ENCODE measurements at regions not wholly inside any gene's neighbourhood (a gene's known extent, or its start where the extent isn't known, plus 50 kb on each side); places are given as distances from the start of the nearest gene placed in this dataset.

- Histone ChIP-seq H3K27ac (no peak overlapping the region), H3K4me1 (no peaks in the 10 kb centered on the region), H3K9me3 (no peaks in the 10 kb centered on the region), H3K27me3 (ENCODE audit: insufficient read depth in 3 of 3, low read length in 2 of 3) (no peaks in the 10 kb centered on the region), H3K36me3 (ENCODE audit: insufficient read depth in 1 of 2, low read depth in 1 of 2) (no peaks in the 10 kb centered on the region), H3K4me3 (no peak overlapping the region)
- TF ChIP-seq CTCF (IDR thresholded peaks at IDR 0.05): no peak
- DNase-seq: no peak
- 22 to 42% (median 24%) methylated on average over 1 of the region's 1 CpG for WGBS, 3 donors
- intact Hi-C loops (cut with DNase I): no loop called here
- ATAC-seq: no peak
These were observed 716.0 kb upstream of the PCDH20 start for GRCh38 chr13:62131604-62132003.

- ATAC-seq (no peak), DNase-seq (no peak)
- H3K27ac ChIP-seq: no peak overlapping the region
These were observed 714.7 kb upstream of the PCDH20 start for GRCh38 chr13:62130062-62130970.

GRCh38 chr13:62129000-62129551 lies 713.4 kb upstream of the PCDH20 start:
- DNase-seq (no peak), ATAC-seq (no peak)
- Histone ChIP-seq H3K4me3 (no peak overlapping the region), H3K36me3 (ENCODE audit: insufficient read depth in 1 of 2, low read depth in 1 of 2) (no peaks in the 10 kb centered on the region), H3K4me1 (no peaks in the 10 kb centered on the region), H3K27me3 (ENCODE audit: insufficient read depth in 3 of 3, low read length in 2 of 3) (no peaks in the 10 kb centered on the region), H3K27ac (no peak overlapping the region), H3K9me3 (no peaks in the 10 kb centered on the region)
- WGBS, 3 donors: 37 to 56% (median 55%) methylated on average over 2 of the region's 2 CpGs
- TF ChIP-seq CTCF (IDR thresholded peaks at IDR 0.05): no peak
- intact Hi-C loops (cut with DNase I): no loop called here

More at GRCh38 chr13:62130062-62130970, 714.7 kb upstream of the PCDH20 start:
- H3K36me3 ChIP-seq (ENCODE audit: insufficient read depth in 1 of 2, low read depth in 1 of 2): no peaks in the 10 kb centered on the region
- no peaks in the 10 kb centered on the region for H3K27me3 ChIP-seq (ENCODE audit: insufficient read depth in 3 of 3, low read length in 2 of 3)
- H3K4me3 ChIP-seq: no peak overlapping the region
- H3K9me3 ChIP-seq: no peaks in the 10 kb centered on the region
- no peak for TF ChIP-seq CTCF (IDR thresholded peaks at IDR 0.05)
- no peaks in the 10 kb centered on the region for H3K4me1 ChIP-seq
- intact Hi-C loops (cut with DNase I): no loop called here
- 68 to 75% (median 71%) methylated on average over 5 of the region's 5 CpGs for WGBS, 3 donors

GRCh38 chr13:62126400-62126799 lies 710.8 kb upstream of the PCDH20 start:
- no peak for TF ChIP-seq CTCF (IDR thresholded peaks at IDR 0.05)
- Histone ChIP-seq H3K4me3 (no peak overlapping the region), H3K27ac (no peak overlapping the region), H3K4me1 (no peaks in the 10 kb centered on the region), H3K9me3 (no peaks in the 10 kb centered on the region), H3K36me3 (ENCODE audit: insufficient read depth in 1 of 2, low read depth in 1 of 2) (no peaks in the 10 kb centered on the region), H3K27me3 (ENCODE audit: insufficient read depth in 3 of 3, low read length in 2 of 3) (no peaks in the 10 kb centered on the region)
- no peak for ATAC-seq
- 96 to 100% (median 96%) methylated on average over 1 of the region's 1 CpG for WGBS, 3 donors
- DNase-seq: no peak
- intact Hi-C loops (cut with DNase I): no loop called here

Measured in psoas muscle (tissue), 7 donors.